Gastroesophageal sphincter (tissue), 4 donors: ENCODE measurements at regions not wholly inside any gene's neighbourhood (a gene's known extent, or its start where the extent isn't known, plus 50 kb on each side); places are given as distances from the start of the nearest gene placed in this dataset.

Source experiments
- ATAC-seq: fragments of 150-250 bp; one replicate; pipeline ENCODE4 v1.9.1; 2016; ENCODE audit warnings: mild to moderate bottlenecking, moderate library complexity
- H3K27ac ChIP-seq, 4 donors: fragments of 200-600 bp; sonication (generic) in 3 of 4; 1 replicate in 3 of 4; 2 replicates in 1 of 4; pipeline ENCODE4 v1.5.1; 2016 to 2019
- H3K27me3 ChIP-seq: fragments of 200-600 bp; sonication (generic); one replicate; pipeline ENCODE4 v1.5.1; 2019
- H3K36me3 ChIP-seq, 2 donors: fragments of 200-600 bp; sonication (generic); one replicate each; pipeline ENCODE4 v1.5.1; 2019; ENCODE audit warnings: control low read depth in 1 of 2
- H3K4me1 ChIP-seq, 3 donors: fragments of 200-600 bp; sonication (generic); 1 replicate in 2 of 3; 2 replicates in 1 of 3; pipeline ENCODE4 v1.5.1; 2016 to 2019; ENCODE audit warnings: control low read depth in 2 of 3
- H3K4me3 ChIP-seq, 2 donors: fragments of 200-600 bp; sonication (generic); one replicate each; pipeline ENCODE4 v1.5.1; 2019; ENCODE audit warnings: mild to moderate bottlenecking in 1 of 2, moderate library complexity in 1 of 2
- H3K9me3 ChIP-seq, 3 donors: fragments of 200-600 bp; sonication (generic); one replicate each; pipeline ENCODE4 v1.5.1; 2017 to 2019; ENCODE audit warnings: control low read depth in 2 of 3
- EP300 ChIP-seq: sonication (generic); formaldehyde crosslinking; IDR thresholded peaks from one replicate; pipeline ENCODE4 v1.6.1; 2017; ENCODE audit warnings: antibody characterized with exemption, mild to moderate bottlenecking
- POLR2A ChIP-seq, 2 donors: fragments of 450-650 bp; IDR thresholded peaks; one replicate each; pipeline ENCODE4 v1.6.1; 2017; ENCODE audit warnings: antibody characterized with exemption in 2 of 2, mild to moderate bottlenecking in 2 of 2, moderate library complexity in 1 of 2
- POLR2AphosphoS5 ChIP-seq: sonication (generic); formaldehyde crosslinking; IDR thresholded peaks from one replicate; pipeline ENCODE4 v1.6.1; 2017; ENCODE audit warnings: antibody characterized with exemption
- WGBS, 2 donors: methylation state at CpG; one replicate each; pipeline ENCODE4 v1.1.5; 2018; ENCODE audit warnings: low coverage in 1 of 2; 5-methylcytosine and 5-hydroxymethylcytosine counted together
- TF ChIP-seq, protein P1 (sequence below), 4 experiments: fragments of 200-600 bp in 2 of 4; fragments of 450-650 bp in 2 of 4; sonication (generic) in 1 of 4; IDR thresholded peaks; one replicate each; pipeline ENCODE4 v1.5.1; 2017 to 2019; ENCODE audit warnings: antibody characterized with exemption in 4 of 4, mild to moderate bottlenecking in 2 of 4, moderate library complexity in 2 of 4

DNA sequence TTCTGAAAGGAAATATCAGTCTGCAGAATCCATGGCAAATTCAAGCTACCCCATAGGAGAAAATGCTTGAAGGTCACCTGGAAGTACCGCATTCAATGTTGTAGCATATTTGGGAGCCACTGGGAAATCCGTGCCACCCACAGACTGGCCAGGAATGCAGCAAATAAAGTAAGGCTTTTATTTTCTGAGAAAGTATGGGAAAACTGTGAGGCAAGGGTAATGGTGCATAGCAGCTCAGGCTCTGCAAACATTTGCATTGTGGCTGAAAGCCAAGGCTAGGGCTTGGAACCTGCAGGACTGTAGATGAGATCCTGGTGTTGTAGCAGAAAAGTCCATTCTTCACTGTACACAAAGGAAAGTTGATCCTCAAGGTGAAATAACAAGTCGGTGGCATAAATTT, 450.9 kb upstream of the NR3C2 start:
- no peaks in the 10 kb centered on the region for H3K36me3 ChIP-seq
- TF ChIP-seq POLR2AphosphoS5: no peak
- TF ChIP-seq EP300: no peak
- TF ChIP-seq, protein P1, sequence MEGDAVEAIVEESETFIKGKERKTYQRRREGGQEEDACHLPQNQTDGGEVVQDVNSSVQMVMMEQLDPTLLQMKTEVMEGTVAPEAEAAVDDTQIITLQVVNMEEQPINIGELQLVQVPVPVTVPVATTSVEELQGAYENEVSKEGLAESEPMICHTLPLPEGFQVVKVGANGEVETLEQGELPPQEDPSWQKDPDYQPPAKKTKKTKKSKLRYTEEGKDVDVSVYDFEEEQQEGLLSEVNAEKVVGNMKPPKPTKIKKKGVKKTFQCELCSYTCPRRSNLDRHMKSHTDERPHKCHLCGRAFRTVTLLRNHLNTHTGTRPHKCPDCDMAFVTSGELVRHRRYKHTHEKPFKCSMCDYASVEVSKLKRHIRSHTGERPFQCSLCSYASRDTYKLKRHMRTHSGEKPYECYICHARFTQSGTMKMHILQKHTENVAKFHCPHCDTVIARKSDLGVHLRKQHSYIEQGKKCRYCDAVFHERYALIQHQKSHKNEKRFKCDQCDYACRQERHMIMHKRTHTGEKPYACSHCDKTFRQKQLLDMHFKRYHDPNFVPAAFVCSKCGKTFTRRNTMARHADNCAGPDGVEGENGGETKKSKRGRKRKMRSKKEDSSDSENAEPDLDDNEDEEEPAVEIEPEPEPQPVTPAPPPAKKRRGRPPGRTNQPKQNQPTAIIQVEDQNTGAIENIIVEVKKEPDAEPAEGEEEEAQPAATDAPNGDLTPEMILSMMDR (IDR thresholded peaks at IDR 0.05): no peak
- TF ChIP-seq POLR2A (IDR thresholded peaks at IDR 0.05): no peak
- no peak for ATAC-seq
- no peaks in the 10 kb centered on the region for H3K27me3 ChIP-seq
- WGBS, 2 donors: 79 to 90% methylated on average over 1 to 3 of the region's 3 CpGs
- H3K4me3 ChIP-seq: no peak overlapping the region
- H3K4me1 ChIP-seq: no peaks in the 10 kb centered on the region
- peaks cover 0 to 10% (median 0%) of the 10 kb centered on the region in 3 donors for H3K9me3 ChIP-seq
- H3K27ac ChIP-seq: no peak overlapping the region

- TF ChIP-seq POLR2AphosphoS5 (no peak), EP300 (no peak), POLR2A (IDR thresholded peaks at IDR 0.05) (no peak)
- TF ChIP-seq, protein P1 (IDR thresholded peaks at IDR 0.05): no peak
- 85 to 100% methylated on average over 2 to 3 of the region's 3 CpGs for WGBS, 2 donors
- Histone ChIP-seq H3K27ac (no peak overlapping the region), H3K36me3 (no peaks in the 10 kb centered on the region), H3K4me3 (no peak overlapping the region), H3K9me3 (no peaks in the 10 kb centered on the region), H3K27me3 (no peaks in the 10 kb centered on the region), H3K4me1 (no peaks in the 10 kb centered on the region)
- no peak for ATAC-seq
Observed at GRCh38 chr4:148883891-148884290, 441.7 kb upstream of the NR3C2 start.

- Histone ChIP-seq H3K9me3 (no peaks in the 10 kb centered on the region), H3K4me1 (no peaks in the 10 kb centered on the region), H3K27me3 (no peaks in the 10 kb centered on the region), H3K36me3 (no peaks in the 10 kb centered on the region), H3K27ac (no peak overlapping the region), H3K4me3 (no peak overlapping the region)
- TF ChIP-seq EP300: no peak
- TF ChIP-seq, protein P1 (IDR thresholded peaks at IDR 0.05): no peak
- no peak for TF ChIP-seq POLR2A (IDR thresholded peaks at IDR 0.05)
- TF ChIP-seq POLR2AphosphoS5: no peak
- no peak for ATAC-seq
- 88 to 100% methylated on average over 1 of the region's 1 CpG for WGBS, 2 donors
Observed at GRCh38 chr4:148883435-148883834, 441.2 kb upstream of the NR3C2 start.

DNA sequence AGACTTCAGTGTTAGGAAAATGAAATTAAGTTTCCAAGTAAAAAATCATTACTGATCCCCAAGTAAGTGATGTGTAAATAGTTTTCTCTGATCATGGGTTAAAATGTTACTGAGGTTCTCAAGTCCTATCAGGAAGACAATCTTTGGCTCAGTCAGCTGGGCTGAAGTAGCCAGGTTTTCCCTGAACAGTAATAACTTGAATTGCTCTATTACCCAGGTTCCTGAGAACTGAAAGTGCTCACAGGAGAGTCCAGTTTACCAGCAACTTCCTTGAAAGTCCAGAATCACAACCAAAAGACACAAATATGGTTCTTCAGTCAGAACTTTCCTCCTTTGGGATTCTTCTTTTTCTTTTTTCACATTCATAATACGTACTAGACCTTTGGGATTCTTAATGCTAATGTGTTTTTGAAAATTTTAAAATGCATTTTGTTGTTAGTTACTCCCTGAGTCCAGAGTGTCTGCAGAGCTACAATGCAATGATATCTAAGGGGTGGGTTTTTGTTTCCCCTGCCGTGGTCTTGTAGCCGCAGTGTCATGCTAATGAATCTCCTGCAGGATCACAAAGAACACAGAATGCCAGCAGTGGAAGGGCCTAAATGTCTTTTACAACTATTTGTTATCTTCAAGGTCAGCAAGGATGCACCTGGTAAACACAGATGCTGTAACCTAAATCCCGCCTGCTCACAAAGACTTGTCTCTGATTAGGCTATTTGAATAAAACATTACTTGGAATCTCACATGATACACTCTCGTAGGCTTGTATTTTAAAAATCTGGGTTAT, 439.8 kb upstream of the NR3C2 start:
- no peaks in the 10 kb centered on the region for H3K36me3 ChIP-seq
- no peak for ATAC-seq
- no peaks in the 10 kb centered on the region for H3K9me3 ChIP-seq
- TF ChIP-seq, protein P1 (IDR thresholded peaks at IDR 0.05): no peak
- TF ChIP-seq EP300 (no peak), POLR2A (IDR thresholded peaks at IDR 0.05) (no peak), POLR2AphosphoS5 (no peak)
- WGBS, 2 donors: 84 to 92% methylated on average over 5 of the region's 5 CpGs
- H3K27ac ChIP-seq: no peak overlapping the region
- H3K4me3 ChIP-seq: no peak overlapping the region
- no peaks in the 10 kb centered on the region for H3K4me1 ChIP-seq
- H3K27me3 ChIP-seq: no peaks in the 10 kb centered on the region

GRCh38 chr4:148874331-148874730, 432.1 kb upstream of the NR3C2 start:
- H3K36me3 ChIP-seq: no peaks in the 10 kb centered on the region
- no peaks in the 10 kb centered on the region for H3K27me3 ChIP-seq
- TF ChIP-seq EP300 (no peak), POLR2A (IDR thresholded peaks at IDR 0.05) (no peak), POLR2AphosphoS5 (no peak)
- TF ChIP-seq, protein P1 (IDR thresholded peaks at IDR 0.05): no peak
- H3K4me1 ChIP-seq: no peaks in the 10 kb centered on the region
- no peak overlapping the region for H3K27ac ChIP-seq
- ATAC-seq: no peak
- 27 to 49% methylated on average over 2 of the region's 2 CpGs for WGBS, 2 donors
- no peak overlapping the region for H3K4me3 ChIP-seq
- H3K9me3 ChIP-seq: no peaks in the 10 kb centered on the region
